GM18499 (cell line): ENCODE measurements at regions not wholly inside any gene's neighbourhood (a gene's known extent, or its start where the extent isn't known, plus 50 kb on each side); places are given as distances from the start of the nearest gene placed in this dataset.

ENCODE experiments used
- ATAC-seq: cut with Tn5 transposase; IDR thresholded peaks from one replicate; pipeline ENCODE4 v1.9.1; 2021; ENCODE audit warnings: moderate number of reproducible peaks; ENCODE audit not compliant: insufficient read depth, unreplicated experiment

- ATAC-seq = no peak
These were observed 1016.4 kb upstream of the PIK3C3 start for GRCh38 chr18:40938615-40939014.

- ATAC-seq = no peak
These were observed 1017.6 kb upstream of the PIK3C3 start for GRCh38 chr18:40937386-40937785.

- no peak for ATAC-seq
These were observed 1019.6 kb upstream of the PIK3C3 start for GRCh38 chr18:40935423-40935822.

- ATAC-seq = no peak
These were observed 1022.2 kb upstream of the PIK3C3 start for GRCh38 chr18:40932862-40933261.

GRCh38 chr18:40930211-40930882 lies 1024.7 kb upstream of the PIK3C3 start:
- ATAC-seq = no peak

GRCh38 chr18:40929399-40929798 lies 1025.6 kb upstream of the PIK3C3 start:
- ATAC-seq = no peak

GRCh38 chr18:40926679-40927078 lies 1028.4 kb upstream of the PIK3C3 start:
- ATAC-seq = no peak

- ATAC-seq = no peak
These were observed 1029.9 kb upstream of the PIK3C3 start for GRCh38 chr18:40925071-40925541.

- ATAC-seq = no peak
These were observed 1033.0 kb upstream of the PIK3C3 start for GRCh38 chr18:40921845-40922629.

- ATAC-seq = no peak
These were observed 1038.0 kb upstream of the PIK3C3 start for GRCh38 chr18:40917056-40917455.

- no peak for ATAC-seq
These were observed 1039.3 kb upstream of the PIK3C3 start for GRCh38 chr18:40915724-40916123.

GRCh38 chr18:40911582-40912254 lies 1043.3 kb upstream of the PIK3C3 start:
- no peak for ATAC-seq

GRCh38 chr18:40911041-40911440 lies 1044.0 kb upstream of the PIK3C3 start:
- no peak for ATAC-seq

GRCh38 chr18:40907842-40908241 lies 1047.2 kb upstream of the PIK3C3 start:
- no peak for ATAC-seq

- ATAC-seq = no peak
These were observed 1050.7 kb upstream of the PIK3C3 start for GRCh38 chr18:40904295-40904694.

GRCh38 chr18:40902436-40902835 lies 1052.6 kb upstream of the PIK3C3 start:
- ATAC-seq = no peak

GRCh38 chr18:40897884-40898283 lies 1057.2 kb upstream of the PIK3C3 start:
- no peak for ATAC-seq

- ATAC-seq = no peak
These were observed 1071.8 kb upstream of the PIK3C3 start for GRCh38 chr18:40883271-40883670.

- ATAC-seq = no peak
These were observed 1072.6 kb upstream of the PIK3C3 start for GRCh38 chr18:40882468-40882867.

- no peak for ATAC-seq
These were observed 1076.7 kb upstream of the PIK3C3 start for GRCh38 chr18:40878371-40878770.

- ATAC-seq = no peak
These were observed 1077.9 kb upstream of the PIK3C3 start for GRCh38 chr18:40877096-40877495.
